ENCODE measurements at regions not wholly inside any gene's neighbourhood (a gene's known extent, or its start where the extent isn't known, plus 50 kb on each side); places are given as distances from the start of the nearest gene placed in this dataset.

GRCh38 chr4:114249561-114249960 is 270.1 kb upstream of the ARSJ start:
- H3K79me2 ChIP-seq (ENCODE audit: control insufficient read depth in 1 of 2, insufficient read depth in 2 of 2, low read length in 2 of 2), result no peaks in the 10 kb centered on the region
- ChIA-PET POLR2A (ENCODE audit: partially characterized antibody) (no interaction called here), CTCF (ENCODE audit: partially characterized antibody) (no interaction called here)
- H4K5ac ChIP-seq (ENCODE audit: insufficient read length, low read depth, low read length), result no peak overlapping the region
- H2BK120ac ChIP-seq (replicated peaks; ENCODE audit: low read depth, low read length), result no peak overlapping the region
- H4K91ac ChIP-seq (replicated peaks; ENCODE audit: insufficient read length, low read length), result no peak overlapping the region
- H3K14ac ChIP-seq (ENCODE audit: insufficient read length), result no peak overlapping the region
- H3K4ac ChIP-seq (replicated peaks; ENCODE audit: insufficient read length, low read depth, low read length), result no peak overlapping the region
- H3K9me3 ChIP-seq (ENCODE audit: insufficient read depth in 2 of 2, low read depth in 1 of 2, low read length in 1 of 2), result no peaks in the 10 kb centered on the region
- no peaks in the 10 kb centered on the region for H4K20me1 ChIP-seq (replicated peaks in 1 of 2; ENCODE audit: control insufficient read depth in 1 of 2, insufficient read depth in 2 of 2, low read length in 2 of 2)
- no peak overlapping the region for H2AFZ ChIP-seq (ENCODE audit: low read length)
- H3K18ac ChIP-seq (ENCODE audit: extremely low read depth, low read length), result no peak overlapping the region
- H3K56ac ChIP-seq (replicated peaks; ENCODE audit: insufficient read length, low read depth, low read length), result no peak overlapping the region
- H2BK12ac ChIP-seq (ENCODE audit: low read depth, low read length), result no peak overlapping the region
- no peaks in the 10 kb centered on the region for H3K23me2 ChIP-seq (ENCODE audit: low read depth, low read length)
- H2BK15ac ChIP-seq (ENCODE audit: low read length), result no peak overlapping the region
- no peak for DNase-seq (ENCODE audit: low read depth in 1 of 2, low spot score in 2 of 2)
- FAIRE-seq, result no peak
- H3K4me2 ChIP-seq (ENCODE audit: insufficient read depth in 1 of 2, low read depth in 2 of 2, low read length in 2 of 2), result no peak overlapping the region
- no peak overlapping the region for H2AK5ac ChIP-seq (ENCODE audit: low read depth, low read length)
- H3K79me1 ChIP-seq (ENCODE audit: low read depth, low read length), result no peaks in the 10 kb centered on the region
- no peak overlapping the region for H3K9ac ChIP-seq (replicated peaks in 1 of 4; ENCODE audit: extremely low read depth in 1 of 4, low read depth in 3 of 4, low read length in 3 of 4)
- H3K27ac ChIP-seq (ENCODE audit: low read depth, low read length), result no peak overlapping the region
- H3K4me3 ChIP-seq (ENCODE audit: extremely low read depth in 1 of 4, insufficient read depth in 2 of 4, low read depth in 3 of 4, low read length in 4 of 4), result no peak overlapping the region
- no peak overlapping the region for H4K8ac ChIP-seq (ENCODE audit: extremely low read depth, insufficient read depth, low read length)
- H3K36me3 ChIP-seq (ENCODE audit: control insufficient read depth in 2 of 4, insufficient read depth in 4 of 4, low read length in 3 of 4), result no peaks in the 10 kb centered on the region
- no peaks in the 10 kb centered on the region for H3K4me1 ChIP-seq (replicated peaks in 1 of 4; ENCODE audit: control insufficient read depth in 3 of 4, insufficient read depth in 4 of 4, low read length in 3 of 4)
- no peaks in the 10 kb centered on the region for H3K27me3 ChIP-seq (replicated peaks in 1 of 4; ENCODE audit: control insufficient read depth in 3 of 4, extremely low read depth in 1 of 4, insufficient read depth in 3 of 4, low read length in 3 of 4)
- 88% methylated on average over 1 of the region's 1 CpG; no CpG with 5 or more reads in 1 of the 2 experiments for WGBS, 2 experiments (ENCODE audit: extremely low coverage in 1 of 2, insufficient coverage in 1 of 2, insufficient read length in 1 of 2, insufficient replicate concordance in 2 of 2, low coverage in 1 of 2, low lambda C conversion rate in 2 of 2, missing lambda C conversion rate in 1 of 2)
- no peak overlapping the region for H2BK20ac ChIP-seq (ENCODE audit: low read length)
- no peak overlapping the region for H3K23ac ChIP-seq (ENCODE audit: insufficient read length)
- no peak overlapping the region for H2BK5ac ChIP-seq (ENCODE audit: low read depth, low read length)
- no peak for TF ChIP-seq KDM4A (IDR thresholded peaks at IDR 0.05; ENCODE audit: low read depth, low read length, severe bottlenecking)
- TF ChIP-seq ZNF274 (IDR thresholded peaks at IDR 0.05; ENCODE audit: borderline replicate concordance, extremely low read depth, low read length), result no peak
- TF ChIP-seq RNF2 (IDR thresholded peaks at IDR 0.05; ENCODE audit: borderline replicate concordance, low read depth, low read length, missing control alignments, poor library complexity, severe bottlenecking), result no peak
- no peak for TF ChIP-seq KDM1A (IDR thresholded peaks at IDR 0.05; ENCODE audit: borderline replicate concordance, low read length)
- TF ChIP-seq SIN3A (conservative IDR thresholded peaks at IDR 0.05 in 1 of 2, IDR thresholded peaks at IDR 0.05 in 1 of 2; ENCODE audit: low read depth in 1 of 2, low read length in 2 of 2), result no peak
- TF ChIP-seq CBX5 (IDR thresholded peaks at IDR 0.05; ENCODE audit: low read depth, low read length), result no peak
- no peak for TF ChIP-seq MAX (IDR thresholded peaks at IDR 0.05)
- TF ChIP-seq KDM5A (IDR thresholded peaks at IDR 0.05; ENCODE audit: low read length), result no peak
- TF ChIP-seq SP1 (IDR thresholded peaks at IDR 0.05; ENCODE audit: low read depth, low read length), result no peak
- no peak for TF ChIP-seq SRF (IDR thresholded peaks at IDR 0.05; ENCODE audit: low read depth, low read length)
- TF ChIP-seq HDAC2 (IDR thresholded peaks at IDR 0.05; ENCODE audit: borderline replicate concordance in 1 of 2, low read depth in 2 of 2, low read length in 2 of 2), result no peak
- TF ChIP-seq MAFK (IDR thresholded peaks at IDR 0.05; ENCODE audit: low read depth, low read length), result no peak
- no peak for TF ChIP-seq FOSL1 (IDR thresholded peaks at IDR 0.05; ENCODE audit: insufficient read depth, low read depth, low read length)
- no peak for TF ChIP-seq EZH2 (IDR thresholded peaks at IDR 0.05; ENCODE audit: low read depth, low read length, severe bottlenecking)

Data from H1 (cell line).